HCT116 (cell line): ENCODE measurements at regions not wholly inside any gene's neighbourhood (a gene's known extent, or its start where the extent isn't known, plus 50 kb on each side); places are given as distances from the start of the nearest gene placed in this dataset.

Source experiments
- ATAC-seq: fragments of 200-7000 bp; cut with Tn5 transposase; 2 replicates; pipeline ENCODE4 v1.9.1; 2020; ENCODE audit warnings: mild to moderate bottlenecking, moderate library complexity
- BruUV-seq: library from RNA; stranded (reverse); fragments of 400-500 nt; replicated peaks from 2 replicates; lab custom pipeline; 2021; lab: Mats Ljungman, UMichigan
- CTCF ChIA-PET: fragments of 300-600 bp; sonication (Branson Sonifier 250); formaldehyde crosslinking; loops from one replicate; lab custom pipeline; 2021; ENCODE audit warnings: antibody characterized with exemption; lab: Charles Lee
- POLR2A ChIA-PET: fragments of 300-600, 350-600 bp; sonication (Branson Sonifier 250); formaldehyde crosslinking; loops from one replicate; lab custom pipeline; 2021; ENCODE audit warnings: antibody characterized with exemption; lab: Charles Lee
- RAD21 ChIA-PET, 2 experiments: fragments of 300-600 bp; sonication (Branson Sonifier 250); formaldehyde crosslinking; loops; one replicate each; lab custom pipeline; 2023; ENCODE audit warnings: low total read pairs in 2 of 2; ENCODE audit not compliant: uncharacterized antibody in 2 of 2, unreplicated experiment in 2 of 2, low non-redundant PET in 1 of 2; lab: Charles Lee
- DNase-seq: peaks from one replicate; pipeline ENCODE4 v3.0.0-alpha.2; 2010; ENCODE audit warnings: low read depth, low spot score
- H2AFZ ChIP-seq: fragments of 200-600 bp; shearing (Covaris generic), sonication (generic); 2 replicates; pipeline ENCODE4 v1.6.1; 2017; ENCODE audit warnings: low read depth, mixed run types, mixed read lengths, antibody characterized with exemption, low read length; ENCODE audit not compliant: poor library complexity, severe bottlenecking
- H3K27ac ChIP-seq: 2 replicates; pipeline ENCODE4 v1.5.1; 2012; ENCODE audit warnings: low read depth, low read length
- H3K27me3 ChIP-seq: fragments of 200-600 bp; sonication (generic); 2 replicates; pipeline ENCODE4 v1.6.1; 2016; ENCODE audit warnings: mixed run types, low read length, mixed read lengths; ENCODE audit not compliant: insufficient read depth
- H3K36me3 ChIP-seq, 2 experiments: fragments of 200-500 bp in 1 of 2; fragments of 200-600 bp in 1 of 2; sonication (Bioruptor generic) in 1 of 2; sonication (generic) in 1 of 2; 2 replicates each; pipeline versions ENCODE4 v1.5.1 to v1.6.1; 2014 to 2016; ENCODE audit warnings: low read length in 2 of 2, inconsistent platforms in 1 of 2, mixed read lengths in 1 of 2, mixed run types in 1 of 2; ENCODE audit not compliant: insufficient read depth in 2 of 2, control insufficient read depth in 1 of 2
- H3K4me1 ChIP-seq, 2 experiments: fragments of 200-600 bp in 1 of 2; sonication (generic) in 1 of 2; 2 replicates each; pipeline versions ENCODE4 v1.5.1 to v1.6.1; 2012 to 2017; ENCODE audit warnings: low read length in 2 of 2, inconsistent platforms in 1 of 2, mild to moderate bottlenecking in 1 of 2, mixed read lengths in 1 of 2, mixed run types in 1 of 2, moderate library complexity in 1 of 2; ENCODE audit not compliant: insufficient read depth in 2 of 2, control insufficient read depth in 1 of 2
- H3K4me2 ChIP-seq: fragments of 200-600 bp; sonication (generic); 2 replicates; pipeline ENCODE4 v1.6.1; 2017; ENCODE audit warnings: mixed run types, low read length, mixed read lengths
- H3K4me3 ChIP-seq, 2 experiments: fragments of 200-600 bp in 1 of 2; sonication (generic) in 1 of 2; replicated peaks in 1 of 2; 2 replicates each; pipeline ENCODE4 v1.5.1; 2011 to 2016; ENCODE audit warnings: low read length in 2 of 2, control low read depth in 1 of 2, low read depth in 1 of 2, mild to moderate bottlenecking in 1 of 2, mixed read lengths in 1 of 2, mixed run types in 1 of 2
- H3K79me2 ChIP-seq: fragments of 200-600 bp; sonication (generic); 2 replicates; pipeline ENCODE4 v1.6.1; 2017; ENCODE audit warnings: mild to moderate bottlenecking, mixed run types, low read length, moderate library complexity, mixed read lengths; ENCODE audit not compliant: insufficient read depth
- H3K9ac ChIP-seq: fragments of 200-600 bp; sonication (generic); 2 replicates; pipeline ENCODE4 v1.6.1; 2016; ENCODE audit warnings: low read length, mixed read lengths
- H3K9me2 ChIP-seq: fragments of 200-600 bp; sonication (generic), shearing (Covaris generic); 2 replicates; pipeline ENCODE4 v1.6.1; 2017; ENCODE audit warnings: mixed run types, mild to moderate bottlenecking, moderate library complexity; ENCODE audit not compliant: insufficient read depth
- H3K9me3 ChIP-seq, 2 experiments: fragments of 200-500 bp in 1 of 2; fragments of 200-600 bp in 1 of 2; sonication (Bioruptor generic) in 1 of 2; sonication (generic) in 1 of 2; 2 replicates each; pipeline ENCODE4 v1.6.1; 2014 to 2017; ENCODE audit warnings: low read length in 2 of 2, mixed read lengths in 2 of 2, inconsistent platforms in 1 of 2, low read depth in 1 of 2, mild to moderate bottlenecking in 1 of 2, mixed run types in 1 of 2, moderate library complexity in 1 of 2; ENCODE audit not compliant: control insufficient read depth in 1 of 2, insufficient read depth in 1 of 2
- H4K20me1 ChIP-seq: fragments of 200-600 bp; sonication (generic), shearing (Covaris generic); 2 replicates; pipeline ENCODE4 v1.6.1; 2017; ENCODE audit warnings: mixed run types, mild to moderate bottlenecking, moderate library complexity; ENCODE audit not compliant: insufficient read depth
- CEBPB ChIP-seq: IDR thresholded peaks from 2 replicates; pipeline ENCODE4 v1.6.1; 2012; ENCODE audit warnings: low read depth
- EZH2 ChIP-seq: fragments of 200-600 bp; sonication (generic); IDR thresholded peaks from 2 replicates; pipeline ENCODE4 v1.6.1; 2017; ENCODE audit warnings: antibody characterized with exemption, mixed run types
- JUND ChIP-seq: IDR thresholded peaks from 2 replicates; pipeline ENCODE4 v1.6.1; 2012
- POLR2A ChIP-seq: IDR thresholded peaks from 2 replicates; pipeline ENCODE4 v1.7.0; 2011; ENCODE audit warnings: borderline replicate concordance; ENCODE audit not compliant: insufficient read depth, insufficient read length; ENCODE audit errors: extremely low read depth
- REST ChIP-seq: IDR thresholded peaks from 2 replicates; pipeline ENCODE4 v1.6.1; 2012; ENCODE audit warnings: low read depth
- SIN3A ChIP-seq: IDR thresholded peaks from 2 replicates; pipeline ENCODE4 v1.6.1; 2012; ENCODE audit warnings: low read depth
- TCF7L2 ChIP-seq: IDR thresholded peaks from 2 replicates; pipeline ENCODE4 v1.7.0; 2011; ENCODE audit warnings: borderline replicate concordance, inconsistent platforms; ENCODE audit not compliant: insufficient read depth, insufficient read length; ENCODE audit errors: extremely low read depth
- ZFX ChIP-seq: fragments of 450-650 bp; IDR thresholded peaks from 2 replicates; pipeline ENCODE4 v1.6.1; 2017
- ZNF274 ChIP-seq: fragments of 200-500 bp; sonication (Bioruptor generic); IDR thresholded peaks from 2 replicates; pipeline ENCODE4 v1.6.1; 2014; ENCODE audit warnings: mild to moderate bottlenecking, low read depth, low read length, inconsistent platforms
- intact Hi-C: fragments of 100-400 bp; cut with micrococcal nuclease; formaldehyde crosslinking; loops from 2 replicates; pipeline ENCODE4 v1.10.0; 2022

- no peak overlapping the region for H3K9ac ChIP-seq
- no TSS peak for BruUV-seq
- H2AFZ ChIP-seq: no peak overlapping the region
- intact Hi-C loops: no loop called here
- CTCF ChIA-PET: no interaction called here
- RAD21 ChIA-PET: no interaction called here
- H3K4me2 ChIP-seq: no peak overlapping the region
- H4K20me1 ChIP-seq: no peaks in the 10 kb centered on the region
- ATAC-seq: no peak
- no peaks in the 10 kb centered on the region for H3K9me2 ChIP-seq
- POLR2A ChIA-PET: no interaction called here
- no peak for DNase-seq
- peaks cover 0 to 7% of the 10 kb centered on the region in 2 experiments; a peak in 3 of 4 replicates for H3K4me1 ChIP-seq
- no peak for TF ChIP-seq CEBPB
- TF ChIP-seq EZH2: no peak
- no peak for TF ChIP-seq JUND
- TF ChIP-seq REST: no peak
- no peak for TF ChIP-seq TCF7L2
- TF ChIP-seq ZNF274: no peak
- TF ChIP-seq SIN3A: no peak
- TF ChIP-seq ZFX: no peak
- TF ChIP-seq POLR2A: no peak
- TF ChIP-seq, all 23 proteins: peak for 0
- no peaks in the 10 kb centered on the region for H3K79me2 ChIP-seq
- H3K27ac ChIP-seq: no peak overlapping the region
- H3K36me3 ChIP-seq: no peaks in the 10 kb centered on the region
- no peaks in the 10 kb centered on the region for H3K9me3 ChIP-seq
- H3K4me3 ChIP-seq: no peak overlapping the region
- no peaks in the 10 kb centered on the region for H3K27me3 ChIP-seq
These were observed 221.8 kb downstream of the BTG1 start for GRCh38 chr12:91923864-91924263.
